Astrocyte of the spinal cord (primary cell): ENCODE measurements at regions not wholly inside any gene's neighbourhood (a gene's known extent, or its start where the extent isn't known, plus 50 kb on each side); places are given as distances from the start of the nearest gene placed in this dataset.

Experiments used
- DNase-seq: peaks from one replicate; pipeline ENCODE4 v3.0.0; 2011; ENCODE audit warnings: low read depth, low spot score
- H3K4me3 ChIP-seq: 2 replicates; pipeline ENCODE4 v1.5.1; 2011; ENCODE audit warnings: low read depth, mild to moderate bottlenecking, low read length, moderate library complexity
- in situ Hi-C: cut with HindIII; loops from 2 replicates; pipeline ENCODE4 v1.10.0; 2017; ENCODE audit warnings: low sequenced_read_pairs
- TF ChIP-seq, protein P1 (sequence below): IDR thresholded peaks from 2 replicates; pipeline ENCODE4 v1.5.1; 2012; ENCODE audit warnings: low read depth, mild to moderate bottlenecking, low read length, inconsistent platforms

DNA sequence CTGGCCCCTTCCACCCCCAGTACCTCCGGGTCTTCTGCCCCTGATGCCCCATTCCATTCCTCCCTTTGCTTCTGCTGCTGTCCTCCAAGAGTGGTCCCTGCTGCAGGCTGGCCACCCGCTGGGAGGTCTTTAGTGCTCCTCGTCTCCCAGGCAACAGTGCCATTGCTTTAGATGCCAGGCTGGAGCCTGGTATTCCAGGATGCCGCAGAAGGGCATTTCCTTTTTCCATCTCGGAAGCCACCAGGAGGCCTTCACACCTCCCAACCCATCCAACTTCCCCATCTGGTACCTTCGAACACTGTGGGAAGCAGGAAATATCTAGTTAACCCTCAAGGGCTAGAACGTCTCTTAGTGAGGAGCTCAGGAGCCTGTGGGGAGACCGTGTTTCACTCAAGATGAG lies 92.9 kb upstream of the DUSP5 start:
- TF ChIP-seq, protein P1, sequence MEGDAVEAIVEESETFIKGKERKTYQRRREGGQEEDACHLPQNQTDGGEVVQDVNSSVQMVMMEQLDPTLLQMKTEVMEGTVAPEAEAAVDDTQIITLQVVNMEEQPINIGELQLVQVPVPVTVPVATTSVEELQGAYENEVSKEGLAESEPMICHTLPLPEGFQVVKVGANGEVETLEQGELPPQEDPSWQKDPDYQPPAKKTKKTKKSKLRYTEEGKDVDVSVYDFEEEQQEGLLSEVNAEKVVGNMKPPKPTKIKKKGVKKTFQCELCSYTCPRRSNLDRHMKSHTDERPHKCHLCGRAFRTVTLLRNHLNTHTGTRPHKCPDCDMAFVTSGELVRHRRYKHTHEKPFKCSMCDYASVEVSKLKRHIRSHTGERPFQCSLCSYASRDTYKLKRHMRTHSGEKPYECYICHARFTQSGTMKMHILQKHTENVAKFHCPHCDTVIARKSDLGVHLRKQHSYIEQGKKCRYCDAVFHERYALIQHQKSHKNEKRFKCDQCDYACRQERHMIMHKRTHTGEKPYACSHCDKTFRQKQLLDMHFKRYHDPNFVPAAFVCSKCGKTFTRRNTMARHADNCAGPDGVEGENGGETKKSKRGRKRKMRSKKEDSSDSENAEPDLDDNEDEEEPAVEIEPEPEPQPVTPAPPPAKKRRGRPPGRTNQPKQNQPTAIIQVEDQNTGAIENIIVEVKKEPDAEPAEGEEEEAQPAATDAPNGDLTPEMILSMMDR: no peak
- in situ Hi-C loops: no loop called here

DNA sequence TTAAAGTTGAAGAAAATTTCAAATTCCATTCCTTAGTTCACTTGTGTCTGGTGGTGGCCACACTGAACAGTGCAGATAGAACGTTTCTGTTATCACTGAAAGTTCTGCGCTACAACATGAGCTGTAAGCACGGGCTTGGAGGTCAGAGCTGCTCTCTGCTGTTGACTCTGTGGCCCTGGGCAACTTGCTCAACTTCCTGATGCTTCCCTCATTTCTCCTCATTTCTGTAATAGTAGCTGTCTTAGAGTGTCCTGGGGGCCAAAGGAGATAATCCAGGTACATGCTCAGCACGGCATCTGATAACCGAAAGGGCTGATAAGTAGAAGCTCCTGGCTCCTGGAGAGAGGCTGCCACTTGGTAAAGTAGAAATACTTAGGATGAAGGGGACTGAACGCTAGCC lies 92.3 kb upstream of the DUSP5 start:
- in situ Hi-C loops: no loop called here
- no peak overlapping the region for H3K4me3 ChIP-seq
- no peak for DNase-seq
- TF ChIP-seq, protein P1: no peak

More for the DNA sequence above, 92.9 kb upstream of the DUSP5 start:
- no peak overlapping the region for H3K4me3 ChIP-seq
- DNase-seq: no peak

DNA sequence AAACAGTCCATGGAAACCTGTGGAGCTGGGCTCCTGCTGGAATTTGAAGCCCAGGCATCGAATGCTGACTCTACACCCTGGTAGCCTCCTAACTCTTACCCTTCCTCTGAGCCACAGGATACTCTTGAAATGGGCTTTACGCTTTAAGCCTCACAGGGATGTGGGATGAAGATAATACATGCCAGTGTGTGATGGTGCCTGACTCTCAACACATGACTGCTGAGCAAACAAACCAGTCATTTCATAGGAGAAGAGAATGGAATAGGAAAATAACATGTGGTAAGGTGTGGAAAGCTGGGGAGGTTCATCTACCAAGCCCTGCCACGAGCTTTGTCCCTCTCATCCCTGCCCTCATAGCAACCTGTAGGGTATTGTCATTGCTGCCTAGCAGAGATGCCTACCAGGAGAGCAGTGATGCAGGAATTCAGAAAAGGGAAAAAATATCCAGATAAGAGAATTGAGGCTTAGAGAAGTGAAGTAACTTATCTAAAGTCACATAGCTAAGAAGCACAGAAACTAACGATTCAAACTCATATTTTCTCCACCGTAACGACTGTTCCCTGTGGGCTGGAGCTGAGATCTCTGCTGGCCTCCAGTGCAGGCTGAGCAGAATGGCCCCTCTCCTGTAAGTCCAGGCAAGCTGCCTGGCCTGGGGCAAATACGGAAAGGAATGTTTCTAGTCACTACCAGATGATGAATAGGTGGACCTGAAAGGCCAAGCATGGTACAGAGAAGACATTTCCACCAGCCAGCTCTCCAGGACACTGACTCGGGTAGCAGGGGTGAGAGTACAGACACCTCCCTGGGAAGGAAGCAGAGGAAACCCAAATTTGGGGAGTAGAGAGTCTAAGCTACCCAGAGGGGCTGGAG lies 90.2 kb upstream of the DUSP5 start:
- TF ChIP-seq, protein P1: no peak
- in situ Hi-C loops: no loop called here
- no peak for DNase-seq
- no peak overlapping the region for H3K4me3 ChIP-seq

DNA sequence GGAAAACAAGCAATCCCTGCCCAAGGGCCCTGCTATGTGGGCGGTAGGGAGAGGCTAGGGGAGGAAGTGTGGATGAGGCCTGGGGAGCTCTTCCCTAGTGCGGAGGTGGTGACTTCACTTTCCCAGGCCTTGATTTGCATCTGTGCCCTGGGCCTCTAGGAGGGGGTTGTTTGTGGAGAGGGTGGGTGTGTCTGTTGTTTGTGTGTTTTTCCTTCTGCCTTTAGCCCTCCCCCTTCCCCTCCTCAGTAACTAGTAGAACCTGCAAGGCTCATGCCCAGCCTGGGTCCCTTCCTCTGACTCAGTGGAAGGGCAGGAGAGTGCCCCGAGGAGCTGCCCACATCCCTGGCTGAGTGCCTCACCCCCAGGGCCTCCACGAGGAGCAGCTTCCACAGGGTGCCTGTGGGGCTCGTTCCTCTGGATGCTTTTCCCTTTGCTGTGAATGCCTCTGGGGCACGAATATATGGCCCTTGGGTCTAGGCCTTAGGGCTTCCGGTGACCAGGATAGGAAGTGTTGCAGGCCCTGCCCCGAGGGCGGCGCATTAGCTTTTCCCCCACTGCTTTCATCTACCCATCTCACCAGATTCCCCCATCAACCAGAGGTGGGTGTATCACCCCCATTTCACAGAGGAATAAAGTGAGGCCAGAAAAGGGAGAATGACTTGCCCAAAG lies 89.4 kb upstream of the DUSP5 start:
- no peak overlapping the region for H3K4me3 ChIP-seq
- no peak for DNase-seq
- in situ Hi-C loops: no loop called here
- TF ChIP-seq, protein P1: no peak

DNA sequence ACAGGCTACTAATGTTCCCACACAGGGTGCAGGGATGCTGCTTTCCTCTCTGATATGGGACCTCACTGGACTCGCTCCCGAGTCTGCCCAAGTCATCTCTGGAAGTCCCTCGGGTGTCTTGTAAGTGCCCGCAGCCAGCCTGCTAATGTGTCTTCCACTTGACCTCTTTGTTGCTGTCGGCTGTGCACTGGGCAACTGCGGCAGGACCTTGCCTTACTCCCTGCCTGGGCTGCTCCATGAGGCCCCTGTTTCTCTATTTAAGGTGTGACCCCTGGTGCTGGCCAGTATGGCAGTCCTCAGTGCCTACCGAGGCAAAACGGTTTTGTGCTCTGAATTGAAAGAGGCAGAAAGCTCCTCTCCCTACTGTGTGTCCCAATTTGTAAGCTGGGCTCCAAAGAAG lies 88.8 kb upstream of the DUSP5 start:
- TF ChIP-seq, protein P1: no peak
- no peak for DNase-seq
- H3K4me3 ChIP-seq: no peak overlapping the region
- in situ Hi-C loops: no loop called here

DNA sequence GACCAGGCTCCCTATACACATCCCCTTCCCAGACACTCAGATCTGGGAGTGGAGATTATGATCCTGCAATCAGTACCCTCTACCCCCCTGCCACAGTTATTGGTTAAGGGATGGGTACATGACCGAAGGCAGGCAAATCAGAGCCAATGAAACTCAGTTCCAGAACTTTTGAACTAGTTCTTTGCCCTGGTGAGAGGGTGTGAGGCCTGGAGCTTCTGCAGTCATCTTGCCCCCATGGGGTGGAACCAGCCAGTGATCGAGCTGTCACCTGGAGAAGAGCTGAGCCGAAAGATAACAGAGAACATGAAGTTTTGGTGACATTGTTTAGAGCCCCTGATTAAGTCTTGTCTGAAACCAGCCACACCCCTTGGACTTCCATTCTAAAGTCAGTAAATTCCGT lies 88.2 kb upstream of the DUSP5 start:
- H3K4me3 ChIP-seq: no peak overlapping the region
- DNase-seq: no peak
- TF ChIP-seq, protein P1: no peak
- in situ Hi-C loops: no loop called here
